Suprapubic skin (tissue), 3 donors: ENCODE measurements at regions not wholly inside any gene's neighbourhood (a gene's known extent, or its start where the extent isn't known, plus 50 kb on each side); places are given as distances from the start of the nearest gene placed in this dataset.

Experiments used
- EP300 ChIP-seq: sonication (generic); formaldehyde crosslinking; IDR thresholded peaks from one replicate; pipeline ENCODE4 v1.6.1; 2017; ENCODE audit warnings: antibody characterized with exemption
- POLR2A ChIP-seq, 2 donors: fragments of 450-650 bp; IDR thresholded peaks; one replicate each; pipeline ENCODE4 v1.6.1; 2017; ENCODE audit warnings: antibody characterized with exemption in 2 of 2, mild to moderate bottlenecking in 2 of 2, moderate library complexity in 2 of 2
- TF ChIP-seq, protein P1 (sequence below), 2 donors: fragments of 200-600 bp in 1 of 2; fragments of 450-650 bp in 1 of 2; sonication (generic) in 1 of 2; IDR thresholded peaks; one replicate each; pipeline ENCODE4 v1.5.1; 2016 to 2019; ENCODE audit warnings: antibody characterized with exemption in 2 of 2, mild to moderate bottlenecking in 1 of 2, moderate library complexity in 1 of 2

DNA sequence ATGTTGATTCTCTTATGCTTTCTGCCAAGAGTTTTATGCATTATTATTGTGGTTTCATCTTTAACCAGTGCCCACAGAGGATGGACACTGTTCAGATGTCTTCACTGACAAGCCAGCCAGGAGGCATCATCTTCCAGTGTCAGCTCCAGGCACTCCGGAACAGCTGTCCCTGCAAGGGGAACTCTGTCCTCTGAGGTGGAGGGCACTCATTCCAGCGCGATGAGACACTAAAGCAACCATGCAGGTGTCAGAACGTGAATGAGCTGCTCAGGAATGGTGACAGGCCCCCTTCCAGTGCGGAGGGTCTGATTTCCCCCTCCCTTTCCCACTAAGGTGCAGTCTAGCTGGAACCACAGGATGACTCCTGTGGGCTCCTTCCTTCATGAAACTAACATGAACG is 117.5 kb downstream of the NOG start:
- TF ChIP-seq POLR2A (IDR thresholded peaks at IDR 0.05): no peak
- no peak for TF ChIP-seq EP300
- TF ChIP-seq, protein P1, sequence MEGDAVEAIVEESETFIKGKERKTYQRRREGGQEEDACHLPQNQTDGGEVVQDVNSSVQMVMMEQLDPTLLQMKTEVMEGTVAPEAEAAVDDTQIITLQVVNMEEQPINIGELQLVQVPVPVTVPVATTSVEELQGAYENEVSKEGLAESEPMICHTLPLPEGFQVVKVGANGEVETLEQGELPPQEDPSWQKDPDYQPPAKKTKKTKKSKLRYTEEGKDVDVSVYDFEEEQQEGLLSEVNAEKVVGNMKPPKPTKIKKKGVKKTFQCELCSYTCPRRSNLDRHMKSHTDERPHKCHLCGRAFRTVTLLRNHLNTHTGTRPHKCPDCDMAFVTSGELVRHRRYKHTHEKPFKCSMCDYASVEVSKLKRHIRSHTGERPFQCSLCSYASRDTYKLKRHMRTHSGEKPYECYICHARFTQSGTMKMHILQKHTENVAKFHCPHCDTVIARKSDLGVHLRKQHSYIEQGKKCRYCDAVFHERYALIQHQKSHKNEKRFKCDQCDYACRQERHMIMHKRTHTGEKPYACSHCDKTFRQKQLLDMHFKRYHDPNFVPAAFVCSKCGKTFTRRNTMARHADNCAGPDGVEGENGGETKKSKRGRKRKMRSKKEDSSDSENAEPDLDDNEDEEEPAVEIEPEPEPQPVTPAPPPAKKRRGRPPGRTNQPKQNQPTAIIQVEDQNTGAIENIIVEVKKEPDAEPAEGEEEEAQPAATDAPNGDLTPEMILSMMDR (IDR thresholded peaks at IDR 0.05): no peak
